HL-60 (cell line): ENCODE measurements at regions not wholly inside any gene's neighbourhood (a gene's known extent, or its start where the extent isn't known, plus 50 kb on each side); places are given as distances from the start of the nearest gene placed in this dataset.

Experiments used
- DNase-seq, 2 experiments: peaks; one replicate each; pipeline ENCODE4 v3.0.0-alpha.2; 2010 to 2020; ENCODE audit warnings: low read depth in 1 of 2, low spot score in 1 of 2
- H3K27ac ChIP-seq: fragments of 250-450 bp; sonication (Bioruptor Pico); replicated peaks from 2 replicates; pipeline ENCODE4 v1.5.1; 2020; ENCODE audit warnings: mild to moderate bottlenecking, moderate library complexity
- H3K27me3 ChIP-seq: fragments of 250-450 bp; sonication (Bioruptor Pico); 2 replicates; pipeline ENCODE4 v1.5.1; 2021; ENCODE audit warnings: mild to moderate bottlenecking, moderate library complexity; ENCODE audit not compliant: insufficient read depth, poor library complexity, severe bottlenecking
- H3K4me3 ChIP-seq: replicated peaks from 2 replicates; pipeline ENCODE4 v1.5.1; 2011; ENCODE audit warnings: mild to moderate bottlenecking, control low read depth, low read length; ENCODE audit not compliant: insufficient read depth
- CTCF ChIP-seq: IDR thresholded peaks from one replicate; pipeline ENCODE4 v1.5.1; 2011; ENCODE audit warnings: low read length, control low read depth, inconsistent platforms; ENCODE audit not compliant: insufficient read depth
- GABPA ChIP-seq: IDR thresholded peaks from 2 replicates; pipeline ENCODE4 v1.6.1; 2012; ENCODE audit warnings: low read depth
- POLR2AphosphoS5 ChIP-seq: IDR thresholded peaks from 2 replicates; pipeline ENCODE4 v1.6.1; 2012; ENCODE audit warnings: low read depth
- REST ChIP-seq: IDR thresholded peaks from 2 replicates; pipeline ENCODE4 v1.6.1; 2012; ENCODE audit warnings: low read depth; ENCODE audit not compliant: insufficient replicate concordance
- SPI1 ChIP-seq: IDR thresholded peaks from 2 replicates; pipeline ENCODE4 v1.6.1; 2012; ENCODE audit warnings: low read depth, mild to moderate bottlenecking, borderline replicate concordance

GRCh38 chr4:92128676-92129075, 175.1 kb upstream of the GRID2 start:
- no peak for DNase-seq
- H3K27me3 ChIP-seq, result no peaks in the 10 kb centered on the region
- H3K27ac ChIP-seq, result no peak overlapping the region
- no peak for TF ChIP-seq POLR2AphosphoS5
- no peak for TF ChIP-seq CTCF
- TF ChIP-seq GABPA, result no peak
- TF ChIP-seq SPI1, result no peak
- TF ChIP-seq REST, result no peak
- no peak overlapping the region for H3K4me3 ChIP-seq

GRCh38 chr4:92129408-92129994, 174.3 kb upstream of the GRID2 start:
- H3K4me3 ChIP-seq, result no peak overlapping the region
- no peaks in the 10 kb centered on the region for H3K27me3 ChIP-seq
- H3K27ac ChIP-seq, result no peak overlapping the region
- DNase-seq, result no peak
- TF ChIP-seq SPI1, result no peak
- no peak for TF ChIP-seq GABPA
- no peak for TF ChIP-seq POLR2AphosphoS5
- TF ChIP-seq CTCF, result no peak
- TF ChIP-seq REST, result no peak

GRCh38 chr4:92136434-92136833, 167.3 kb upstream of the GRID2 start:
- Histone ChIP-seq H3K27me3 (no peaks in the 10 kb centered on the region), H3K4me3 (no peak overlapping the region), H3K27ac (no peak overlapping the region)
- DNase-seq, result no peak
- no peak for TF ChIP-seq SPI1
- no peak for TF ChIP-seq GABPA
- no peak for TF ChIP-seq REST
- TF ChIP-seq CTCF, result no peak
- TF ChIP-seq POLR2AphosphoS5, result no peak
